C4-2B (cell line): ENCODE measurements at regions not wholly inside any gene's neighbourhood (a gene's known extent, or its start where the extent isn't known, plus 50 kb on each side); places are given as distances from the start of the nearest gene placed in this dataset.

Experiments
- CTCF ChIP-seq: fragments of 450-650 bp; conservative IDR thresholded peaks from 2 replicates; pipeline ENCODE4 v1.5.1; 2017; ENCODE audit warnings: mild to moderate bottlenecking
- ZFX ChIP-seq: fragments of 450-650 bp; IDR thresholded peaks from 2 replicates; pipeline ENCODE4 v1.6.1; 2017

- no peak for TF ChIP-seq ZFX
- no peak for TF ChIP-seq CTCF
Observed at GRCh38 chr9:89924611-89925010, 319.8 kb downstream of the GADD45G start.
